A673 (cell line): ENCODE measurements at regions not wholly inside any gene's neighbourhood (a gene's known extent, or its start where the extent isn't known, plus 50 kb on each side); places are given as distances from the start of the nearest gene placed in this dataset.

Experiments used
- BruUV-seq: library from RNA; stranded (reverse); fragments of 400-500 nt; replicated peaks from 2 replicates; lab custom pipeline; 2021; lab: Mats Ljungman, UMichigan
- CTCF ChIA-PET: fragments of 300-600 bp; sonication (Branson Sonifier 250); formaldehyde crosslinking; loops from one replicate; lab custom pipeline; 2022; ENCODE audit warnings: antibody characterized with exemption; lab: Charles Lee
- POLR2A ChIA-PET: fragments of 300-600 bp; sonication (Branson Sonifier 250); formaldehyde crosslinking; loops from one replicate; lab custom pipeline; 2022; ENCODE audit warnings: antibody characterized with exemption; ENCODE audit not compliant: low non-redundant PET; lab: Charles Lee
- DNase-seq: peaks from one replicate; pipeline ENCODE4 v3.0.0-alpha.2; 2015; ENCODE audit warnings: low spot score
- H3K27ac ChIP-seq: fragments of 200-600 bp; sonication (generic); 2 replicates; pipeline ENCODE4 v1.5.1; 2016; ENCODE audit warnings: mixed run types, low read depth, mild to moderate bottlenecking, mixed read lengths, antibody characterized with exemption, low read length; ENCODE audit not compliant: poor library complexity, severe bottlenecking
- H3K27me3 ChIP-seq: fragments of 200-600 bp; sonication (generic); replicated peaks from 2 replicates; pipeline ENCODE4 v1.6.1; 2017; ENCODE audit warnings: mixed run types, low read depth, mild to moderate bottlenecking, mixed read lengths, antibody characterized with exemption, low read length; ENCODE audit not compliant: insufficient read depth, poor library complexity
- H3K36me3 ChIP-seq: fragments of 200-600 bp; sonication (generic); 2 replicates; pipeline ENCODE4 v1.6.1; 2016; ENCODE audit warnings: mixed run types, mild to moderate bottlenecking, mixed read lengths, antibody characterized with exemption, low read length; ENCODE audit not compliant: insufficient read depth, poor library complexity, severe bottlenecking
- H3K4me1 ChIP-seq: fragments of 200-600 bp; sonication (generic); 2 replicates; pipeline ENCODE4 v1.6.1; 2017; ENCODE audit warnings: mixed run types, mild to moderate bottlenecking, mixed read lengths, antibody characterized with exemption, low read length; ENCODE audit not compliant: insufficient read depth, poor library complexity, severe bottlenecking
- H3K4me3 ChIP-seq: fragments of 200-600 bp; sonication (generic); 2 replicates; pipeline ENCODE4 v1.5.1; 2016; ENCODE audit warnings: low read depth, mixed run types, mild to moderate bottlenecking, mixed read lengths, low read length; ENCODE audit not compliant: poor library complexity, severe bottlenecking
- H3K9me3 ChIP-seq: fragments of 200-600 bp; sonication (generic); 2 replicates; pipeline ENCODE4 v1.6.1; 2016; ENCODE audit warnings: mixed run types, low read depth, mild to moderate bottlenecking, mixed read lengths, antibody characterized with exemption, low read length; ENCODE audit not compliant: poor library complexity, severe bottlenecking
- EZH2 ChIP-seq: fragments of 200-600 bp; sonication (generic); IDR thresholded peaks from 2 replicates; pipeline ENCODE4 v1.6.1; 2017; ENCODE audit warnings: borderline replicate concordance, low read depth, mild to moderate bottlenecking, mixed read lengths, antibody characterized with exemption, low read length; ENCODE audit not compliant: poor library complexity, severe bottlenecking
- intact Hi-C: fragments of 100-400 bp; cut with micrococcal nuclease; formaldehyde crosslinking; loops from one replicate; pipeline ENCODE4 v1.10.0; 2022; ENCODE audit not compliant: unreplicated experiment
- TF ChIP-seq, protein P1 (sequence below): fragments of 300-800, 200-600 bp; sonication (generic); conservative IDR thresholded peaks from 2 replicates; pipeline ENCODE4 v1.5.1; 2017; ENCODE audit warnings: low read depth, mild to moderate bottlenecking, antibody characterized with exemption, low read length, moderate library complexity, mixed read lengths

DNA sequence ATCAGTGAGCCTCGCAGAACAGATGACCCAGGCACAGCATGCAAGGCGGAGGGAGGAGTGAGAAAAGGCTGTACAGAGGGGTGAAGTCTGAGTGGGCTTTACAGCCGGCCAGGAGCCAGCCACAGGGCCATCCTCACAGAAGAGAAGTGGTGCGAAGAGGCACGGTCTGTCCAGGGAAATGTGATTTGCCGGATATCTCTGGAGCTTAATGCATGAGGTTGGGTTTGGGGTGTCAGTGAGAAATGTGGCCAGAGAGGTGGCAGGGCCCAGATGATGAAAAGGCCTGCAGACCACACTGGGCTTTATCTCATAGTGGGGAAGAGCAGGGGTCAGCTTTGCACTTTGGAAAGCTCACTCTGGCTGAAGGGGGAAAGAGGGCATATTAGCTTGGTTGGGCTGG lies 255.2 kb downstream of the BUD13 start:
- no peak overlapping the region for H3K27ac ChIP-seq
- ChIA-PET CTCF (no interaction called here), POLR2A (no interaction called here)
- DNase-seq = no peak
- H3K36me3 ChIP-seq = no peaks in the 10 kb centered on the region
- no peak overlapping the region for H3K4me3 ChIP-seq
- BruUV-seq = no TSS peak
- H3K9me3 ChIP-seq = no peaks in the 10 kb centered on the region
- H3K4me1 ChIP-seq = no peaks in the 10 kb centered on the region
- TF ChIP-seq, protein P1, sequence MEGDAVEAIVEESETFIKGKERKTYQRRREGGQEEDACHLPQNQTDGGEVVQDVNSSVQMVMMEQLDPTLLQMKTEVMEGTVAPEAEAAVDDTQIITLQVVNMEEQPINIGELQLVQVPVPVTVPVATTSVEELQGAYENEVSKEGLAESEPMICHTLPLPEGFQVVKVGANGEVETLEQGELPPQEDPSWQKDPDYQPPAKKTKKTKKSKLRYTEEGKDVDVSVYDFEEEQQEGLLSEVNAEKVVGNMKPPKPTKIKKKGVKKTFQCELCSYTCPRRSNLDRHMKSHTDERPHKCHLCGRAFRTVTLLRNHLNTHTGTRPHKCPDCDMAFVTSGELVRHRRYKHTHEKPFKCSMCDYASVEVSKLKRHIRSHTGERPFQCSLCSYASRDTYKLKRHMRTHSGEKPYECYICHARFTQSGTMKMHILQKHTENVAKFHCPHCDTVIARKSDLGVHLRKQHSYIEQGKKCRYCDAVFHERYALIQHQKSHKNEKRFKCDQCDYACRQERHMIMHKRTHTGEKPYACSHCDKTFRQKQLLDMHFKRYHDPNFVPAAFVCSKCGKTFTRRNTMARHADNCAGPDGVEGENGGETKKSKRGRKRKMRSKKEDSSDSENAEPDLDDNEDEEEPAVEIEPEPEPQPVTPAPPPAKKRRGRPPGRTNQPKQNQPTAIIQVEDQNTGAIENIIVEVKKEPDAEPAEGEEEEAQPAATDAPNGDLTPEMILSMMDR = no peak
- TF ChIP-seq EZH2 = no peak
- intact Hi-C loops = no loop called here
- H3K27me3 ChIP-seq = peaks cover 16% of the 10 kb centered on the region

DNA sequence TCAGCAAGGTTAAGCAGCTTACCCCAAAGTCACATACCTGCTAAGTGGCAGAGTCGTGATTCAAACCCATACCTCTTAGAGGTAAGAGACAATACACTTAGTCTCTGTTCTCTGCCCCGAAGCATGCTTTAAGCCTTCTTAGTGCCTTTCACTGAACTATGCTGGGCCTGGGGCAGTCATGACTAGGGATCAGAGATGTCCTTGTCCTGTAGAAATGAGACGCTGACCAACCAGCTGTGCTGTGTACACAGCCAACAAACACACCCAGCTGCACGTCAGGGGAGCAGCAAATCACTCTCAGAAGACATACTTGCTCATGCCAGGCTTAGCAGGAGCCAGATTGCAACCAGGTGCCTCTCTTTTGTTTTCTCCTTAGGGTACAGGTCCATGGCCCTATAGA lies 255.7 kb downstream of the BUD13 start:
- intact Hi-C loops = no loop called here
- Histone ChIP-seq H3K9me3 (no peaks in the 10 kb centered on the region), H3K27me3 (peaks cover 11% of the 10 kb centered on the region), H3K27ac (no peak overlapping the region), H3K36me3 (no peaks in the 10 kb centered on the region), H3K4me1 (no peaks in the 10 kb centered on the region), H3K4me3 (no peak overlapping the region)
- no peak for DNase-seq
- TF ChIP-seq, protein P1 = no peak
- TF ChIP-seq EZH2 = no peak
- POLR2A ChIA-PET = no interaction called here
- BruUV-seq = no TSS peak
- CTCF ChIA-PET = no interaction called here

DNA sequence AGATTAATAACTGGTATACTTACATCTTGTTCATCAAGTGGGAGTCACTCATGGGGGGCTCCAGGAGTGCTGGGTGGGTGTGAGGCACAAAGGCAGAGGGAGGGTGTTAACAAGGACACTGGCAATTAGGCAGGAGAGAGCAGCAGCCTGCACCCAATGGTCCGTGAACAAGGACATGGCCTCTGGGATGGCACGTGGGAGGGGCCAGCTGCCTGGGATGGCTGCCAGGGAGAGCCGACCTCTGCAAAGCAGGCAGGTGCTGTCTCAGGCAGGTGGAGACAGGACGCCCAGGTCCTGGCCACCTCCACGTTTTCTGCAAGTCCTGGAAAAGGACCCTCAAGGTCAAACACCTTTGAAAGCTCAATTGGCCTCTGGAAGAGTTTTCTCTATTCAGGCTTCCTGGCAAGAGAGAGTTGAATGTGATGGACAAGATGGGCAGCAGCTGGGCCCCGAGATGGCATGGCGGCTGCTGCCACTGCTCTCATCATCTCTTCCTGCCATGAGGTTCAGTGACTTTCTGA lies 257.1 kb downstream of the BUD13 start:
- Histone ChIP-seq H3K27ac (no peak overlapping the region), H3K9me3 (no peaks in the 10 kb centered on the region), H3K36me3 (no peaks in the 10 kb centered on the region), H3K4me3 (no peak overlapping the region), H3K4me1 (no peaks in the 10 kb centered on the region), H3K27me3 (peaks cover 8% of the 10 kb centered on the region)
- ChIA-PET POLR2A (no interaction called here), CTCF (no interaction called here)
- TF ChIP-seq EZH2 = no peak
- TF ChIP-seq, protein P1 = no peak
- no TSS peak for BruUV-seq
- intact Hi-C loops = no loop called here
- DNase-seq = no peak
